GM19043 (cell line): ENCODE measurements at regions not wholly inside any gene's neighbourhood (a gene's known extent, or its start where the extent isn't known, plus 50 kb on each side); places are given as distances from the start of the nearest gene placed in this dataset.
"Not testable (repeated sequence)": the region's sequence is repeated elsewhere in the genome, so short reads cannot be mapped to it uniquely, and the experiment has no call there.

Experiments
- ATAC-seq: cut with Tn5 transposase; IDR thresholded peaks from one replicate; pipeline ENCODE4 v1.9.1; 2021; ENCODE audit warnings: low read depth; ENCODE audit not compliant: unreplicated experiment

- no peak for ATAC-seq
These were observed 1334.0 kb upstream of the NRXN1 start for GRCh38 chr2:52365946-52366345.

DNA sequence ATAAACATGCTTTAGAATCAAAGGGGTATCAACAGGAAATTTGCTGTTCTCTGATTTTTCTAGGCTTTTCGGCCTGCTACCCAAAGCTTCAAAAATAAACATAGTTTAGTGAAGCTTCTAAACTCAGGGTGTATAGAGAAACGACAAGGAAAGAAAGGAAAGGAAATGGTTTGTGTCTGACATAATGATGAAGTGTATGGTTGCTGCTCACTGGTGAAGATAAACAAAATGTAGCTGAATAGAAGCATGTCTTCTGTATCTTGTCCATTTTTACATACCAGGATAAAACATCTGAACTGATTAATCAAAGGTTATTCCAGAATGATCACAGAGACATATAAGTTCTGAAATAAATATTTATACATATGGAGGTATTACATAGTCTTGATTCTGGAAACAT, 1324.6 kb upstream of the NRXN1 start:
- no peak for ATAC-seq

DNA sequence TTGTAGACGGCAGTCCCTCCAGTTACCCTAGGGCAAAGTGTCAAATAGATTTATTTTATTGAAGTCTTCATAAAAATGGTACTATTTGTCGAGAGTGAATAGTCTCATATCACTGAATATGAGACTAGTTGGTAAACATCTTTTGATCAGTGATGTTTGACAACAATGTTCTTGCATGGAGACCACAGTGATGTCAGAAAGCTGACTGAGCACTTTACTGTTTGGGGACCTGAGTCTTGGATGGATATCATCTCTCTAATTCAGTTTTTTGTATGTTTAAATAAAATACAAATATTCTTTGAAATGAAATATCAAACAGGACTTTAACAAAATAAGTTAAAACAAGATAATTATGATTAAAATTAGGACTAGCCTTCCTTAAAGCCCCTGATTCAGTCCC, 1315.4 kb upstream of the NRXN1 start:
- ATAC-seq = no peak

DNA sequence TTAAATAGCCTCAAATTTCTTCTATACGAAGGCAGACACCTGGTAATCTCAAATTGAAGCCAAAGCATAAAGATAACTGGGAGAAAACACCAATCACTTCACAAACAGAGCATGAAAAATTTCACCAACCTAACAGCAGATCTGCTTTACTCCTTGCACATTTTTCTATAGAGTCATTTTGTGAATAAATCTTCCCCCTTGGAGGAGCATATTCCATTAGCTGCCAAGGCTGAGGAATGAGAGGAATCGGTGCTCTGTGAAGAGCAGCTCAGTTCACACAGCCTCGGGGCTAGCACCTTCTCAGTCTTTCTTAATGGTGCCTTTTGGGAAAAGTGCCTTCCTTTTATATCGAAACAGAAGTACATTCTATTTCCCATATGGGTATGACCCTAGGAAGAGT, 1313.7 kb upstream of the NRXN1 start:
- ATAC-seq = no peak

GRCh38 chr2:52345082-52345481, 1313.2 kb upstream of the NRXN1 start:
- ATAC-seq = no peak

DNA sequence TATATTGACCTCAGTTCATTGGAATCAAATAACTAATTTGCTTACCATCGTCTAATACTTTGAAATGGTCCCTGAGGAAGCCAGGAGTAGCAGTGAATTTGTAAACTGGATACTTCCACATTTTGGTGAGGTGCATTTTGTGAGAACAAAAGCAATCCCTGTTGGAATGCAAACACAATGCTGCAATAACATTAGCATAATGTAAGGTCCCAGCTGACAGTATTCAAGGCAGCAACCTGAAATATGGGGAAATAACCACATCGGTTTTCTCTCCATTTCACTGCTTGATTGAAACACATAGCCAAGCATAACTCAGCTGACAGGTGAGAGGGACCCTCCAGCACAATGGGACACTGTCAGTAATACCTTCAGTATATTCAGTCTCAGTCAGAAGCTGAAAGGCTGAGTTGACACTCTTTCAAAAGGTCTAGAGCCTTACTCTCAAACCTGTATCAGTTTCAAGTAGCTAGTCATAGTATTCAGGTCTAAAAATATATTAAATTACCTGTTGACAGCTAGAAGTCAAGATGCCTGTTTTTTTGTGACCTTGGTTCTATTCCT, 1311.9 kb upstream of the NRXN1 start:
- ATAC-seq = no peak

DNA sequence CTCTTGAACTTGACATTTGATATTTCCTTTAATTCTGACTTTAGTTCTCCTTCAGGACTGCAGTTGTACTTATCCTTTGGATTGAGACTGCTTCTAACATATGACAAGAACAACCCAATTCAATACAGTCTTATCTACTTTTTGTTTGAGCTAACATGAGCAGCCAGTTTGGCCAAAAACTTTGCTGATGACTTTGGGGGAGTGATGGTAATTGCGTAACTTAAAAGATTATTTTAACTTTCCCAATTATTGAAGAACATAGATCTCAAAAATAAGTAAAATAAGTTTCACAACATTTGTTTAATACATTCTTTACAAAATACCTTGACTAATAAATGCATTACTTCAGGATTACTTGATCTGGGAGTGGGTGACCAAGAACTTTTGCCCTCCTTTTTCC, 1311.1 kb upstream of the NRXN1 start:
- ATAC-seq = no peak

GRCh38 chr2:52342458-52342857, 1310.5 kb upstream of the NRXN1 start:
- ATAC-seq = no peak

- ATAC-seq = no peak
These were observed 1309.8 kb upstream of the NRXN1 start for GRCh38 chr2:52341732-52342131.

GRCh38 chr2:52340171-52340570, 1308.2 kb upstream of the NRXN1 start:
- no peak for ATAC-seq

GRCh38 chr2:52337786-52338185, 1305.9 kb upstream of the NRXN1 start:
- ATAC-seq = not testable (repeated sequence)

GRCh38 chr2:52336951-52337350, 1305.0 kb upstream of the NRXN1 start:
- ATAC-seq = no peak

- ATAC-seq = no peak
These were observed 1303.8 kb upstream of the NRXN1 start for GRCh38 chr2:52335727-52336126.

- no peak for ATAC-seq
These were observed 1302.3 kb upstream of the NRXN1 start for GRCh38 chr2:52334185-52334584.

DNA sequence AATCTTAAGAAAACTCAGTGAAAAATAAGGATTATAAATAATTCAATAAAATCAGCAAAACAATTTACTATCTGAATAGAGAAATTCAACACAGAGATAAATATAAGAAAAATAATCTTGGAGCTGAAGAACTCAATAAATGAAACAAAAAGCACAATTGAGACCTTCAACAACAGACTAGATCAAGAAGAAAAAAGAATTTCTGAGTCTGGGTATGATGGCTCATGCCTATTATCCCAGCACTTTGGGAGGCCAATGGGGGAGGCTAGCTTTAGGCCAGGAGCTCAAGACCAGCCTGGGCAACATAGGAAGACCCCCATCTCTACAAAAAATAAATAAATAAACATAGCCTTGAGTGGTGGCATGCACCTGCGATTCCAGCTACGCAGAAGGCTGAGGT, 1295.7 kb upstream of the NRXN1 start:
- ATAC-seq = no peak

- no peak for ATAC-seq
These were observed 1282.3 kb upstream of the NRXN1 start for GRCh38 chr2:52314231-52314630.

DNA sequence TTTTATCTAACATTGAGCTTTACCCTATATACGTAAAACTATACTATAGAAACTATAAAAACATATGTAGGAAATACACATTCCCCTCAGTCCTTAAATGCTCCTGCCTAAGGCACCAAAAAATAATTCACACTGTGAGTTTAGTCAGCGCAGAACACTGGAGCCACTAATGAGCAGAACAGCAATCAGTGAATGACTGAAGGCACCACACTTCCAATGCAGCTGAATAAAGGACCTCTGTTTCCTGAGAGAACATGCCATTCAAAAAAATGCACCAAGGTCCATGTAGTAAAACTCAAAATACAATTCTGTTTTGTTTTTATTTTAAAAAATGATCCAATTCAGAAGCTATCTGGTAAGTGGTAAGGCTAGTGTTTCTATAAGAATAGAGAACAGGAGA, 1280.6 kb upstream of the NRXN1 start:
- no peak for ATAC-seq

DNA sequence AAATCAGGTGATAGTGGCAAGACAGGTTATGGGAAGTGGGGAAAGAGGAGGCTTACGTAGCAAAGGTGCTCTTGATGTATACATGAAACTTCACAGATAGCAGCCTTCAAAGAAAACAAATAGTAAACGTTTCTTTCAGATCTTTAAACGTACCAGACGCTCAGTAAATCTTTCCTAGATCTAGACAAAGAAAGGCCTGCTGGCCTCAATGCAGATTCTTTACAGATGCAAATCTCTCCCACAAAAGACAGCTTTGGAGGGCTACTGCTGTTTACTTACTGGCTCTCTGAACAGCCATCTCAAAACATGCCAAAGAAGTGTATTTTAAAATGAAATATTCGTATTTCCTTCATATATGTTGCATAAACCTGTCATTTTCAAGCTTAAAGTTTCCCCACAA, 1279.9 kb upstream of the NRXN1 start:
- no peak for ATAC-seq

DNA sequence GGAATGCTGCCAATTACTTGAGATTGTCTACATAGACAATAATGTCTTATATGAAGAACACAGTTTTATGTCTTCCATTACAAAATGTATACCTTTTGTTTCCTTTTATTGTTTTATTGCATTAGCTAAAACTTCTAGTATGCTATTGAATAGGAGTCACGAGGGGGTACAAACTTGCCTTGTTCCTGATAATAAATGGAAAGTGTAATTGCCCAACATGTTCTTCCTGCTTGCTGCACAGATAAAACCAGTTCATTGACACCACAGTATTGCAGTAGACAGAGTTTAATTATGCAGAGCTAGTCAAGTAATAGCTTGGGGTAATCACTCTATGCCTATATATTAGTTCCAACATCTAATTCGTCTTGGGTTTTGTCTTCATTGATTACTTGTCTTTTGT, 1276.2 kb upstream of the NRXN1 start:
- ATAC-seq = no peak

DNA sequence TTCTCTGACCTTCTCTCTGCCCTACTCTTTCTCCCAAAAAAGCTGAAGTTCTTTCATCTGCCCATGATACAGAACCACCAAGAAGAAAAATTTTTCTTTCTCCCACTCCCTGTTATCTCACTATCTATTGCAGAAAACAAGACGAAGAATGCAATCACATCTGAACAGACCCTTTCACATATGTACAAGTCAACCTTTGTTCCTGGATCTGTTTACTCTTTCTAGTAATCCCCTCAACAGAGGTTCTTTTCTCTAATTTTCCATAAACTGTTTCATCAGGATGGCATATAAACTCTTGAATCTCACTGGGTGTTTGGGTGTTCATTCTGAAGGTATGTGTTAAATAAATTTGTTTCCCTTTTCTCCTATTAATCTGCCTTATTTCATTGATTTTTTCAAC, 1262.7 kb upstream of the NRXN1 start:
- ATAC-seq = no peak

- ATAC-seq = no peak
These were observed 1260.9 kb upstream of the NRXN1 start for GRCh38 chr2:52292801-52293200.

GRCh38 chr2:52289741-52290140, 1257.8 kb upstream of the NRXN1 start:
- no peak for ATAC-seq

DNA sequence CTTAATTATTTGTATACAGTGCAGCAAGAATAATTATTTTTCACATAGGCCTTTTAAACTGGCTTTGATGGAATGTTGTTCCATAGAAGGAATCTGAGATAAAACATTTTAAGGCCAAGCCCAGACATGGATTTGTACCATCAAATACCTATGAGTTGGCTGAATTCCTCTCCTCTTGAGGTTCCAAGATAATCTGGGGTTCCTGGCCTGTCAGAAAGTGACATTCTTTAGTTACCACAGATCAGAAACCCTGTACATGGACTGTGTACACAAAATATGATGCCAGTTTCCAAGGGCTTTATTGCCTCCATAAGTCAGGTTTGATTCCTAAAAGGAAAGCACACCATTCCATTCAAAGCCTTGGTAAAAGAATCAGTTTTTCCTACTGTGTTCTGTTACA, 1256.7 kb upstream of the NRXN1 start:
- no peak for ATAC-seq
